ENCODE measurements at regions not wholly inside any gene's neighbourhood (a gene's known extent, or its start where the extent isn't known, plus 50 kb on each side); places are given as distances from the start of the nearest gene placed in this dataset.

DNA sequence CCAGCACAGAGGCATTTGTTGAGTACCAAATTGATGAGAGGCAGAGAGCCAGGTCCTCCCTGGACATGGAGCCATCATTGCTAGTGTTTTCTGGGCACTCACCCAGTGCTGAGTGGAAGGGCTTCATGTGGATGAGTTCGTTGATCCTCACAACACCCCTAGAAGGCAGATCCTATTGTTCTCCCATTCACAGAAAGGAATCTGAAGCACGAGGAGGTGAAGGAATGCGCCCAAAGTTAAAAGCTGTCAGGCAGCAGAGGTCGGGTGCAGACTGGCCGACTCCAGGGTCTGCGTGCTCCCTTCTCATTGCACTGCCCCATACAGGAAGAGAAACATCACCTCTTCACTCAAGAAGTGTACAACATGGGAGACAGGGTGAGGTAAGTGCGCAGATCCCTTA, 153.5 kb upstream of the TNPO1 start:
- H2AFZ ChIP-seq (ENCODE audit: low read length), result no peak overlapping the region
- no peaks in the 10 kb centered on the region for H3K4me1 ChIP-seq (ENCODE audit: insufficient read depth, low read length, severe bottlenecking)
- no peaks in the 10 kb centered on the region for H3K79me2 ChIP-seq (ENCODE audit: insufficient read depth, low read length)
- H3K36me3 ChIP-seq (ENCODE audit: insufficient read depth, low read length), result no peaks in the 10 kb centered on the region
- H3K27me3 ChIP-seq (ENCODE audit: insufficient read depth, low read length), result no peaks in the 10 kb centered on the region
- no peaks in the 10 kb centered on the region for H3F3A ChIP-seq (ENCODE audit: insufficient read depth, low read length)
- no peaks in the 10 kb centered on the region for H3K9me2 ChIP-seq (ENCODE audit: low read depth, low read length)
- no peak overlapping the region for H3K9ac ChIP-seq (ENCODE audit: low read length)
- TF ChIP-seq, protein P1, sequence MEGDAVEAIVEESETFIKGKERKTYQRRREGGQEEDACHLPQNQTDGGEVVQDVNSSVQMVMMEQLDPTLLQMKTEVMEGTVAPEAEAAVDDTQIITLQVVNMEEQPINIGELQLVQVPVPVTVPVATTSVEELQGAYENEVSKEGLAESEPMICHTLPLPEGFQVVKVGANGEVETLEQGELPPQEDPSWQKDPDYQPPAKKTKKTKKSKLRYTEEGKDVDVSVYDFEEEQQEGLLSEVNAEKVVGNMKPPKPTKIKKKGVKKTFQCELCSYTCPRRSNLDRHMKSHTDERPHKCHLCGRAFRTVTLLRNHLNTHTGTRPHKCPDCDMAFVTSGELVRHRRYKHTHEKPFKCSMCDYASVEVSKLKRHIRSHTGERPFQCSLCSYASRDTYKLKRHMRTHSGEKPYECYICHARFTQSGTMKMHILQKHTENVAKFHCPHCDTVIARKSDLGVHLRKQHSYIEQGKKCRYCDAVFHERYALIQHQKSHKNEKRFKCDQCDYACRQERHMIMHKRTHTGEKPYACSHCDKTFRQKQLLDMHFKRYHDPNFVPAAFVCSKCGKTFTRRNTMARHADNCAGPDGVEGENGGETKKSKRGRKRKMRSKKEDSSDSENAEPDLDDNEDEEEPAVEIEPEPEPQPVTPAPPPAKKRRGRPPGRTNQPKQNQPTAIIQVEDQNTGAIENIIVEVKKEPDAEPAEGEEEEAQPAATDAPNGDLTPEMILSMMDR (IDR thresholded peaks at IDR 0.05; ENCODE audit: low read length), result no peak
- TF ChIP-seq EZH2 (IDR thresholded peaks at IDR 0.05; ENCODE audit: borderline replicate concordance, low read length), result no peak
- H3K4me2 ChIP-seq (ENCODE audit: low read length), result no peak overlapping the region
- H3K27ac ChIP-seq (ENCODE audit: low read depth, low read length, poor library complexity, severe bottlenecking), result no peak overlapping the region
- no peak overlapping the region for H3K4me3 ChIP-seq (ENCODE audit: low read depth, low read length, poor library complexity, severe bottlenecking)
- no peaks in the 10 kb centered on the region for H4K20me1 ChIP-seq (ENCODE audit: insufficient read depth, low read length)
- H3K9me3 ChIP-seq (ENCODE audit: low read length), result no peaks in the 10 kb centered on the region

DNA sequence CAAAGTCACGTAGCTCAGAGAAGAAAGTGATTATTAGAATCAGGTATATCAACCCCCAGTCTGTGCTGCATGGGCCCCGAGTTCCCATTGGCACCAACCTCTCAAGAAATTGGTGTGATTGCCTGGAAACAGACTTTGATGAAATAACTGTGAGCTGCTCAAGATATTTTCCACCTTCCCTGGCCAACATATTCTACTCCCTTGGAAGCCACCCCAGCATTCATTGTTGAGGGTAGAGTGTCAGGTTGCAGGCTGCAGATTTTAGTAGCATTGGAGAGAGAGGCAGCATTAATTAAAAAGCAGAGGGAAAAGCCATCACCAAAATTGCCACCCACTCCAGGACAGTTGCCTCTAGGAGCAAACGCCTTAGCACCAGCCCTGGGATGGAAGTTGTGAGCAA, 154.2 kb upstream of the TNPO1 start:
- H3K79me2 ChIP-seq (ENCODE audit: insufficient read depth, low read length), result no peaks in the 10 kb centered on the region
- H3K27me3 ChIP-seq (ENCODE audit: insufficient read depth, low read length), result no peaks in the 10 kb centered on the region
- TF ChIP-seq EZH2 (IDR thresholded peaks at IDR 0.05; ENCODE audit: borderline replicate concordance, low read length), result no peak
- H3K4me2 ChIP-seq (ENCODE audit: low read length), result no peak overlapping the region
- no peaks in the 10 kb centered on the region for H3K4me1 ChIP-seq (ENCODE audit: insufficient read depth, low read length, severe bottlenecking)
- H4K20me1 ChIP-seq (ENCODE audit: insufficient read depth, low read length), result no peaks in the 10 kb centered on the region
- no peak overlapping the region for H2AFZ ChIP-seq (ENCODE audit: low read length)
- no peak overlapping the region for H3K9ac ChIP-seq (ENCODE audit: low read length)
- H3K27ac ChIP-seq (ENCODE audit: low read depth, low read length, poor library complexity, severe bottlenecking), result no peak overlapping the region
- H3K9me2 ChIP-seq (ENCODE audit: low read depth, low read length), result no peaks in the 10 kb centered on the region
- no peaks in the 10 kb centered on the region for H3F3A ChIP-seq (ENCODE audit: insufficient read depth, low read length)
- H3K9me3 ChIP-seq (ENCODE audit: low read length), result no peaks in the 10 kb centered on the region
- no peak overlapping the region for H3K4me3 ChIP-seq (ENCODE audit: low read depth, low read length, poor library complexity, severe bottlenecking)
- H3K36me3 ChIP-seq (ENCODE audit: insufficient read depth, low read length), result no peaks in the 10 kb centered on the region

DNA sequence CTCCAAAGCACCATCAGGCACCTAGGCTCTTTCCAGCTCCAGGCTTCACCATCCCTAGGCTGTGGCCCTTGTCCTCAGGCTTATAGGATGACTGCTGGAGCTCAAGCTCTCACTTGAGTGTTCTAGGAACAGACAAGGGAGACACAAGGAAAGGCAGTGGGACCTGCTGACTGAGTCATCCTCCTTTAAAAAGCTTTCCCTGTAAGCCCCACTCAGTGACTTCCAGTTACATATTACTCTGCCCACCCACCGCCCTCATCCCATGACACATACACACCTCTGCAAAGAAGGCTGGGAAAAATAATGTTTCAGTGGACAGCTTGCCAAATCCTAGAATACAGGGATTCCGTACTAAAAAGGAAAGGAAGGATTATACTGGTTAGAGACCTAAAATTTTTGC, 154.2 kb upstream of the ZNF366 start:
- Histone ChIP-seq H4K20me1 (ENCODE audit: insufficient read depth, low read length) (no peaks in the 10 kb centered on the region), H3K4me2 (ENCODE audit: low read length) (no peak overlapping the region), H3K79me2 (ENCODE audit: insufficient read depth, low read length) (no peaks in the 10 kb centered on the region), H3K9me2 (ENCODE audit: low read depth, low read length) (no peaks in the 10 kb centered on the region), H3F3A (ENCODE audit: insufficient read depth, low read length) (no peaks in the 10 kb centered on the region), H3K4me3 (ENCODE audit: low read depth, low read length, poor library complexity, severe bottlenecking) (no peak overlapping the region), H3K9ac (ENCODE audit: low read length) (no peak overlapping the region), H3K36me3 (ENCODE audit: insufficient read depth, low read length) (no peaks in the 10 kb centered on the region), H3K27me3 (ENCODE audit: insufficient read depth, low read length) (no peaks in the 10 kb centered on the region), H3K9me3 (ENCODE audit: low read length) (no peaks in the 10 kb centered on the region), H3K27ac (ENCODE audit: low read depth, low read length, poor library complexity, severe bottlenecking) (no peak overlapping the region), H3K4me1 (ENCODE audit: insufficient read depth, low read length, severe bottlenecking) (no peaks in the 10 kb centered on the region), H2AFZ (ENCODE audit: low read length) (no peak overlapping the region)
- TF ChIP-seq, protein P1 (IDR thresholded peaks at IDR 0.05; ENCODE audit: low read length), result no peak
- TF ChIP-seq EZH2 (IDR thresholded peaks at IDR 0.05; ENCODE audit: borderline replicate concordance, low read length), result no peak

DNA sequence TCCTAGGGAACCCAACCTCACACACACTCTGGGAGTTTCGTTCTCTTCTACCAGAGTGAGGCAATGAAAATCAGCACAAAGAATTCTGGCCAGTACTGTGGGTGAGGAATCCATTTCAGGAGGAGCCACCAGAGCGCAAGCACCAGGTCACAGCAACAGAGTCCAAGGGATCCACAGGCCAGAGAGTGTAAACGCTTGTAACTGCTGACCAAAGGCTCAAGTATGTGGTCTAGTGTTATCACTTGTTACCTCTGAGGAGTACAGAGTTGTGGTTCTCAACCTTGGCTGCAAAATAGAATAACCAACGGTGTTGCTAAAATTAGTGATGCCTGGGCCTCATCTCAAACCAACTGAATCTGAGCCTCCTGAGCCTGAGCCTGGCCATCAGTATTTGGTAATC, 152.5 kb upstream of the ZNF366 start:
- Histone ChIP-seq H2AFZ (ENCODE audit: low read length) (no peak overlapping the region), H3K4me2 (ENCODE audit: low read length) (no peak overlapping the region)

More for the DNA sequence above, 152.5 kb upstream of the ZNF366 start:
- TF ChIP-seq, protein P1 (IDR thresholded peaks at IDR 0.05; ENCODE audit: low read length), result no peak
- TF ChIP-seq EZH2 (IDR thresholded peaks at IDR 0.05; ENCODE audit: borderline replicate concordance, low read length), result no peak
- H3K4me1 ChIP-seq (ENCODE audit: insufficient read depth, low read length, severe bottlenecking), result no peaks in the 10 kb centered on the region
- H3F3A ChIP-seq (ENCODE audit: insufficient read depth, low read length), result no peaks in the 10 kb centered on the region
- no peak overlapping the region for H3K9ac ChIP-seq (ENCODE audit: low read length)
- no peaks in the 10 kb centered on the region for H3K36me3 ChIP-seq (ENCODE audit: insufficient read depth, low read length)
- no peak overlapping the region for H3K4me3 ChIP-seq (ENCODE audit: low read depth, low read length, poor library complexity, severe bottlenecking)
- H3K27ac ChIP-seq (ENCODE audit: low read depth, low read length, poor library complexity, severe bottlenecking), result no peak overlapping the region
- no peaks in the 10 kb centered on the region for H3K9me2 ChIP-seq (ENCODE audit: low read depth, low read length)
- no peaks in the 10 kb centered on the region for H3K79me2 ChIP-seq (ENCODE audit: insufficient read depth, low read length)
- no peaks in the 10 kb centered on the region for H3K9me3 ChIP-seq (ENCODE audit: low read length)
- no peaks in the 10 kb centered on the region for H4K20me1 ChIP-seq (ENCODE audit: insufficient read depth, low read length)
- no peaks in the 10 kb centered on the region for H3K27me3 ChIP-seq (ENCODE audit: insufficient read depth, low read length)

Data from OCI-LY1 (cell line).